HG02852 (cell line): ENCODE measurements at regions not wholly inside any gene's neighbourhood (a gene's known extent, or its start where the extent isn't known, plus 50 kb on each side); places are given as distances from the start of the nearest gene placed in this dataset.
"Not testable (repeated sequence)": the region's sequence is repeated elsewhere in the genome, so short reads cannot be mapped to it uniquely, and the experiment has no call there.

Source experiments
- ATAC-seq: cut with Tn5 transposase; IDR thresholded peaks from one replicate; pipeline ENCODE4 v1.9.1; 2021; ENCODE audit warnings: mild to moderate bottlenecking, moderate library complexity; ENCODE audit not compliant: unreplicated experiment

GRCh38 chr13:103605546-103606326 lies 539.5 kb upstream of the SLC10A2 start:
- ATAC-seq: no peak

GRCh38 chr13:103599870-103600269 lies 533.7 kb upstream of the SLC10A2 start:
- not testable (repeated sequence) for ATAC-seq

GRCh38 chr13:103598671-103599070 lies 532.5 kb upstream of the SLC10A2 start:
- no peak for ATAC-seq

GRCh38 chr13:103573446-103573845 lies 507.2 kb upstream of the SLC10A2 start:
- no peak for ATAC-seq

- ATAC-seq: peak; percentile 45
Measured at GRCh38 chr13:103568314-103568713, 502.1 kb upstream of the SLC10A2 start.

- ATAC-seq: no peak
Measured at GRCh38 chr13:103557878-103558277, 491.7 kb upstream of the SLC10A2 start.

GRCh38 chr13:103556681-103557080 lies 490.5 kb upstream of the SLC10A2 start:
- ATAC-seq: no peak

GRCh38 chr13:103547914-103548313 lies 481.7 kb upstream of the SLC10A2 start:
- ATAC-seq: no peak

GRCh38 chr13:103546271-103546670 lies 480.1 kb upstream of the SLC10A2 start:
- no peak for ATAC-seq

- no peak for ATAC-seq
Measured at GRCh38 chr13:103542648-103543047, 476.4 kb upstream of the SLC10A2 start.

GRCh38 chr13:103540382-103540765 lies 474.2 kb upstream of the SLC10A2 start:
- ATAC-seq: no peak

GRCh38 chr13:103539721-103540381 lies 473.6 kb upstream of the SLC10A2 start:
- no peak for ATAC-seq

GRCh38 chr13:103539265-103539664 lies 473.0 kb upstream of the SLC10A2 start:
- ATAC-seq: no peak

- no peak for ATAC-seq
Measured at GRCh38 chr13:103537616-103538015, 471.4 kb upstream of the SLC10A2 start.

GRCh38 chr13:103531278-103531677 lies 465.1 kb upstream of the SLC10A2 start:
- no peak for ATAC-seq

GRCh38 chr13:103528437-103528836 lies 462.2 kb upstream of the SLC10A2 start:
- ATAC-seq: no peak

- ATAC-seq: no peak
Measured at GRCh38 chr13:103525530-103525929, 459.3 kb upstream of the SLC10A2 start.

GRCh38 chr13:103523858-103524257 lies 457.6 kb upstream of the SLC10A2 start:
- ATAC-seq: no peak

GRCh38 chr13:103521532-103521931 lies 455.3 kb upstream of the SLC10A2 start:
- no peak for ATAC-seq

- ATAC-seq: no peak
Measured at GRCh38 chr13:103517768-103518102, 451.5 kb upstream of the SLC10A2 start.

GRCh38 chr13:103517066-103517767 lies 451.0 kb upstream of the SLC10A2 start:
- peak; percentile 51 for ATAC-seq
